ENCODE measurements at regions not wholly inside any gene's neighbourhood (a gene's known extent, or its start where the extent isn't known, plus 50 kb on each side); places are given as distances from the start of the nearest gene placed in this dataset.
"Not testable (repeated sequence)": the region's sequence is repeated elsewhere in the genome, so short reads cannot be mapped to it uniquely, and the experiment has no call there.

- no peak for DNase-seq (ENCODE audit: low read depth in 3 of 3, low spot score in 2 of 3)
Observed at GRCh38 chr16:75780669-75781068, 54.4 kb upstream of the CPHXL start.

- DNase-seq (ENCODE audit: low read depth in 3 of 3, low spot score in 2 of 3): no peak
Observed at GRCh38 chr16:75781683-75782343, 55.5 kb upstream of the CPHXL start.

- DNase-seq (ENCODE audit: low read depth in 3 of 3, low spot score in 2 of 3): no peak
Observed at GRCh38 chr16:75787440-75787839, 61.1 kb upstream of the CPHXL start.

- DNase-seq (ENCODE audit: low read depth in 3 of 3, low spot score in 2 of 3): peak; percentile 36 to 43 (median 38)
Observed at GRCh38 chr16:75789237-75789636, 62.9 kb upstream of the CPHXL start.

GRCh38 chr16:75792771-75793492, 66.6 kb upstream of the CPHXL start:
- no peak for DNase-seq (ENCODE audit: low read depth in 3 of 3, low spot score in 2 of 3)

GRCh38 chr16:75793641-75794040, 67.4 kb upstream of the CPHXL start:
- no peak for DNase-seq (ENCODE audit: low read depth in 3 of 3, low spot score in 2 of 3)

GRCh38 chr16:75794426-75794825, 68.1 kb upstream of the CPHXL start:
- DNase-seq (ENCODE audit: low read depth in 3 of 3, low spot score in 2 of 3): no peak

GRCh38 chr16:75798714-75799113, 72.4 kb upstream of the CPHXL start:
- DNase-seq (ENCODE audit: low read depth in 3 of 3, low spot score in 2 of 3): no peak

- DNase-seq (ENCODE audit: low read depth in 3 of 3, low spot score in 2 of 3): no peak
Observed at GRCh38 chr16:75801307-75801706, 75.0 kb upstream of the CPHXL start.

GRCh38 chr16:75803753-75804152, 77.5 kb upstream of the CPHXL start:
- DNase-seq (ENCODE audit: low read depth in 3 of 3, low spot score in 2 of 3): no peak

- no peak for DNase-seq (ENCODE audit: low read depth in 3 of 3, low spot score in 2 of 3)
Observed at GRCh38 chr16:75804368-75804767, 78.1 kb upstream of the CPHXL start.

- no peak for DNase-seq (ENCODE audit: low read depth in 3 of 3, low spot score in 2 of 3)
Observed at GRCh38 chr16:75805946-75806345, 79.7 kb upstream of the CPHXL start.

GRCh38 chr16:75806487-75806886, 80.2 kb upstream of the CPHXL start:
- DNase-seq (ENCODE audit: low read depth in 3 of 3, low spot score in 2 of 3): no peak

- DNase-seq (ENCODE audit: low read depth in 3 of 3, low spot score in 2 of 3): no peak
Observed at GRCh38 chr16:75810342-75810741, 84.1 kb upstream of the CPHXL start.

GRCh38 chr16:75811020-75811634, 84.8 kb upstream of the CPHXL start:
- no peak for DNase-seq (ENCODE audit: low read depth in 3 of 3, low spot score in 2 of 3)

GRCh38 chr16:75818491-75818890, 92.2 kb upstream of the CPHXL start:
- no peak for DNase-seq (ENCODE audit: low read depth in 3 of 3, low spot score in 2 of 3)

GRCh38 chr16:75820672-75821071, 94.4 kb upstream of the CPHXL start:
- DNase-seq (ENCODE audit: low read depth in 3 of 3, low spot score in 2 of 3): no peak

- no peak for DNase-seq (ENCODE audit: low read depth in 3 of 3, low spot score in 2 of 3)
Observed at GRCh38 chr16:75821117-75821516, 94.8 kb upstream of the CPHXL start.

- not testable (repeated sequence) for DNase-seq (ENCODE audit: low read depth in 3 of 3, low spot score in 2 of 3)
Observed at GRCh38 chr16:75825750-75826149, 99.5 kb upstream of the CPHXL start.

- not testable (repeated sequence) for DNase-seq (ENCODE audit: low read depth in 3 of 3, low spot score in 2 of 3)
Observed at GRCh38 chr16:75827372-75828038, 101.2 kb upstream of the CPHXL start.

GRCh38 chr16:75833385-75833784, 107.1 kb upstream of the CPHXL start:
- not testable (repeated sequence) for DNase-seq (ENCODE audit: low read depth in 3 of 3, low spot score in 2 of 3)
